ENCODE measurements at regions not wholly inside any gene's neighbourhood (a gene's known extent, or its start where the extent isn't known, plus 50 kb on each side); places are given as distances from the start of the nearest gene placed in this dataset.

GRCh38 chr4:123997776-123998449 lies 601.3 kb downstream of the SPRY1 start:
- peak overlapping the region in 1 of 4 donors; percentile 29 for H3K27ac ChIP-seq
- no peaks in the 10 kb centered on the region for H3K36me3 ChIP-seq
- H3K4me1 ChIP-seq = no peaks in the 10 kb centered on the region
- TF ChIP-seq EP300 (IDR thresholded peaks at IDR 0.05) (no peak), POLR2AphosphoS5 (IDR thresholded peaks at IDR 0.05) (no peak), POLR2A (IDR thresholded peaks at IDR 0.05) (no peak), CTCF (IDR thresholded peaks at IDR 0.05) (no peak)
- peak in 1 of 2 donors; percentile 63 for ATAC-seq (ENCODE audit: low FRiP score in 2 of 2)
- peak in 1 of 2 donors; percentile 27 for DNase-seq
- no peaks in the 10 kb centered on the region for H3K9me3 ChIP-seq
- no peak overlapping the region for H3K4me3 ChIP-seq
- WGBS, 2 donors = 43 to 87% methylated on average over 1 of the region's 1 CpG
- no peaks in the 10 kb centered on the region for H3K27me3 ChIP-seq

GRCh38 chr4:124000233-124000632 lies 603.6 kb downstream of the SPRY1 start:
- Histone ChIP-seq H3K4me1 (no peaks in the 10 kb centered on the region), H3K9me3 (no peaks in the 10 kb centered on the region), H3K27me3 (no peaks in the 10 kb centered on the region), H3K4me3 (no peak overlapping the region), H3K36me3 (no peaks in the 10 kb centered on the region), H3K27ac (no peak overlapping the region)
- 46 to 47% methylated on average over 2 of the region's 2 CpGs for WGBS, 2 donors
- ATAC-seq (ENCODE audit: low FRiP score in 2 of 2) = no peak
- TF ChIP-seq POLR2A (IDR thresholded peaks at IDR 0.05) (no peak), EP300 (IDR thresholded peaks at IDR 0.05) (no peak), POLR2AphosphoS5 (IDR thresholded peaks at IDR 0.05) (no peak), CTCF (IDR thresholded peaks at IDR 0.05) (no peak)
- DNase-seq = no peak

GRCh38 chr4:124015766-124016165 lies 619.2 kb downstream of the SPRY1 start:
- TF ChIP-seq POLR2A (IDR thresholded peaks at IDR 0.05) = no peak
- no peak for TF ChIP-seq CTCF (IDR thresholded peaks at IDR 0.05)
- TF ChIP-seq POLR2AphosphoS5 (IDR thresholded peaks at IDR 0.05) = no peak
- no peak for TF ChIP-seq EP300 (IDR thresholded peaks at IDR 0.05)
- Histone ChIP-seq H3K36me3 (no peaks in the 10 kb centered on the region), H3K9me3 (no peaks in the 10 kb centered on the region), H3K4me3 (no peak overlapping the region), H3K27ac (no peak overlapping the region), H3K4me1 (peaks cover 0 to 14% (median 12%) of the 10 kb centered on the region in 4 donors), H3K27me3 (no peaks in the 10 kb centered on the region)
- DNase-seq (no peak), ATAC-seq (ENCODE audit: low FRiP score in 2 of 2) (no peak)
- 52 to 100% methylated on average over 1 of the region's 1 CpG for WGBS, 2 donors

GRCh38 chr4:124017185-124017785 lies 620.7 kb downstream of the SPRY1 start:
- no peaks in the 10 kb centered on the region for H3K36me3 ChIP-seq
- H3K27me3 ChIP-seq = no peaks in the 10 kb centered on the region
- ATAC-seq (ENCODE audit: low FRiP score in 2 of 2) (no peak), DNase-seq (no peak)
- no peaks in the 10 kb centered on the region for H3K9me3 ChIP-seq
- peaks cover 0 to 14% (median 12%) of the 10 kb centered on the region in 4 donors for H3K4me1 ChIP-seq
- WGBS, 2 donors = 81 to 85% methylated on average over 8 of the region's 8 CpGs
- no peak overlapping the region for H3K4me3 ChIP-seq
- peak overlapping the region in 1 of 4 donors; percentile 83 for H3K27ac ChIP-seq
- TF ChIP-seq POLR2AphosphoS5 (IDR thresholded peaks at IDR 0.05) (no peak), EP300 (IDR thresholded peaks at IDR 0.05) (no peak), POLR2A (IDR thresholded peaks at IDR 0.05) (no peak), CTCF (IDR thresholded peaks at IDR 0.05) (no peak)

All from upper lobe of left lung (tissue), 6 donors.